ENCODE measurements at regions not wholly inside any gene's neighbourhood (a gene's known extent, or its start where the extent isn't known, plus 50 kb on each side); places are given as distances from the start of the nearest gene placed in this dataset.

DNA sequence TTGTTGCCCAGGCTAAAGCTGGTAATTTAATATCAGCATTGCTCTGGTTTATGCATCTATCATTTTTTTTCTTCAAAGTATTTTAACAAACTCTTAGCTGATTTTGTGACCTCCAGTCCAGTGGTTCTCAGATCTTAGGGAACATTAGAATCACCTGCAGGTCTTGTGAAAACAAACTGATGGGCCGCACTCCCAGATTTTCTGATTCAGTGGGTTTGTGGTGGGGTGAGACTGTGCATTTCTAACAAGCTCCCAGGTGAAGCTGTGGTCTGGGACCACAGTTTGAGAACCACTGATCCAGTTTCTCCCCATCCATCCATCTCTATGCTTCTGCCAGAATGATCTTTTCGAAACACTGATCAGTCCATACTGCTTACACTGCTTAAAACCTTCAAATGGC, 305.7 kb upstream of the USP24 start:
- DNase-seq (ENCODE audit: low spot score) (no peak), FAIRE-seq (no peak), ATAC-seq (no peak)
- peaks cover 28% of the 10 kb centered on the region for H3K4me1 ChIP-seq (ENCODE audit: insufficient read depth, low read length)
- no peaks in the 10 kb centered on the region for H3K9me3 ChIP-seq (ENCODE audit: low read length)
- H3K79me2 ChIP-seq (ENCODE audit: insufficient read depth, low read length): no peaks in the 10 kb centered on the region
- no peaks in the 10 kb centered on the region for H4K20me1 ChIP-seq (ENCODE audit: insufficient read depth, low read length)
- TF ChIP-seq ZBTB7A (CRISPR knock-in tag; IDR thresholded peaks at IDR 0.05) (no peak), CBX2 (IDR thresholded peaks at IDR 0.05; ENCODE audit: low read depth, low read length) (no peak), CBX2 (CRISPR knock-in tag; IDR thresholded peaks at IDR 0.05; ENCODE audit: low read depth) (no peak), FOXP1 (IDR thresholded peaks at IDR 0.05) (no peak), FOXP1 (CRISPR knock-in tag; IDR thresholded peaks at IDR 0.05) (no peak), CBX1 (IDR thresholded peaks at IDR 0.05; ENCODE audit: low read depth) (no peak), KLF11 (CRISPR knock-in tag; IDR thresholded peaks at IDR 0.05) (no peak), EHMT2 (IDR thresholded peaks at IDR 0.05; ENCODE audit: borderline replicate concordance, low read depth, low read length) (no peak)
- TF ChIP-seq, protein P1, sequence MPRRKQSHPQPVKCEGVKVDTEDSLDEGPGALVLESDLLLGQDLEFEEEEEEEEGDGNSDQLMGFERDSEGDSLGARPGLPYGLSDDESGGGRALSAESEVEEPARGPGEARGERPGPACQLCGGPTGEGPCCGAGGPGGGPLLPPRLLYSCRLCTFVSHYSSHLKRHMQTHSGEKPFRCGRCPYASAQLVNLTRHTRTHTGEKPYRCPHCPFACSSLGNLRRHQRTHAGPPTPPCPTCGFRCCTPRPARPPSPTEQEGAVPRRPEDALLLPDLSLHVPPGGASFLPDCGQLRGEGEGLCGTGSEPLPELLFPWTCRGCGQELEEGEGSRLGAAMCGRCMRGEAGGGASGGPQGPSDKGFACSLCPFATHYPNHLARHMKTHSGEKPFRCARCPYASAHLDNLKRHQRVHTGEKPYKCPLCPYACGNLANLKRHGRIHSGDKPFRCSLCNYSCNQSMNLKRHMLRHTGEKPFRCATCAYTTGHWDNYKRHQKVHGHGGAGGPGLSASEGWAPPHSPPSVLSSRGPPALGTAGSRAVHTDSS (CRISPR knock-in tag; conservative IDR thresholded peaks at IDR 0.05): no peak
- H3K27me3 ChIP-seq (ENCODE audit: control insufficient read depth in 1 of 2, insufficient read depth in 2 of 2, low read length in 2 of 2): no peaks in the 10 kb centered on the region
- in situ Hi-C loops (cut with HindIII; ENCODE audit: extremely low pct_ligation_motif_present, low pct_unique_long_range_greater_than_20kb): no loop called here
- CTCF ChIA-PET (ENCODE audit: low intra/inter-chr PET ratio, low total read pairs): no interaction called here
- H3K4me2 ChIP-seq (ENCODE audit: low read depth, low read length): no peak overlapping the region
- H3K4me3 ChIP-seq (replicated peaks in 1 of 3; ENCODE audit: insufficient read depth in 1 of 3, low read depth in 2 of 3, low read length in 3 of 3): no peak overlapping the region
- POLR2A ChIA-PET: interaction anchor here (1.7 kb wide), 1 partner anchor 10 kb away, joined by 4 read pairs; no protein-coding TSS in a partner anchor
- no peak overlapping the region for H2AFZ ChIP-seq (ENCODE audit: low read length)
- intact Hi-C loops (cut with micrococcal nuclease; ENCODE audit: unreplicated experiment): no loop called here
- no peak overlapping the region for H3K9ac ChIP-seq (ENCODE audit: insufficient read depth, low read depth, low read length)
- no TSS peak for BruUV-seq (replicated peaks)
- H3K27ac ChIP-seq (ENCODE audit: extremely low read length, insufficient read depth, low read length): no peak overlapping the region
- 93% methylated on average over 2 of the region's 2 CpGs for WGBS (ENCODE audit: low lambda C conversion rate)
- no peaks in the 10 kb centered on the region for H3K36me3 ChIP-seq (replicated peaks in 1 of 2; ENCODE audit: control insufficient read depth in 1 of 2, insufficient read depth in 2 of 2, low read length in 2 of 2)
